GM06990 (cell line): ENCODE measurements at regions not wholly inside any gene's neighbourhood (a gene's known extent, or its start where the extent isn't known, plus 50 kb on each side); places are given as distances from the start of the nearest gene placed in this dataset.

Source experiments
- DNase-seq: peaks from one replicate; pipeline ENCODE4 v3.0.0-alpha.2; 2011; ENCODE audit not compliant: insufficient read length; ENCODE audit errors: extremely low read depth
- H3K27me3 ChIP-seq: replicated peaks from 2 replicates; pipeline ENCODE4 v1.6.0; 2011; ENCODE audit warnings: low read length; ENCODE audit not compliant: control insufficient read depth, insufficient read depth
- H3K36me3 ChIP-seq: 2 replicates; pipeline ENCODE4 v1.5.1; 2011; ENCODE audit warnings: low read length; ENCODE audit not compliant: control insufficient read depth, insufficient read depth
- H3K4me3 ChIP-seq: replicated peaks from 2 replicates; pipeline ENCODE4 v1.5.1; 2011; ENCODE audit warnings: low read depth, mild to moderate bottlenecking, control low read depth, low read length
- CTCF ChIP-seq: IDR thresholded peaks from 2 replicates; pipeline ENCODE4 v1.5.1; 2011; ENCODE audit warnings: low read length, control low read depth, mild to moderate bottlenecking, inconsistent platforms; ENCODE audit not compliant: insufficient read depth, poor library complexity, severe bottlenecking

DNA sequence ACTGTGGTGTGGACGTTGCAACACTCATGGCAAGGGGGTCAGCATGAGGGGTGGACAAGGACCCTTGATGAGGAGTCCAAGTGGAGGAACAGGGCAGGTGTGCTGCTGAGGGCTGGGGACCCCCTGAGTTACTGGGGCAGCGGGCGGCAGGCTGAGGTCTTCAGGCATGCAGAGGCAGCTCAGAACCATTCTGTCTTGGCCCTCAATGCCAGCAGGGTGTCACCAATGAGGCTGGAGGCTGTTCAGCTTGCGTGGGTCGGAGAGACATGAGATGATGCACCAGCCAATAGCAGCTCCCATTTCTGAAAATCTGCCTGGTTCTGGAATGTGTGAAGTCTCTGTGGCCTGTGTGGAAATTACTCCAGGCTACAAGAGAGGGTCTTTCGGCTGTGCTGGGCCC lies 105.4 kb downstream of the INHBB start:
- Histone ChIP-seq H3K27me3 (no peaks in the 10 kb centered on the region; the same call in 1 of the 2 replicates), H3K36me3 (no peaks in the 10 kb centered on the region), H3K4me3 (no peak overlapping the region)
- DNase-seq, result no peak
- no peak for TF ChIP-seq CTCF

GRCh38 chr2:120452131-120452530 lies 106.2 kb downstream of the INHBB start:
- no peak for TF ChIP-seq CTCF
- Histone ChIP-seq H3K27me3 (no peaks in the 10 kb centered on the region; the same call in 1 of the 2 replicates), H3K36me3 (no peaks in the 10 kb centered on the region), H3K4me3 (no peak overlapping the region)
- no peak for DNase-seq

DNA sequence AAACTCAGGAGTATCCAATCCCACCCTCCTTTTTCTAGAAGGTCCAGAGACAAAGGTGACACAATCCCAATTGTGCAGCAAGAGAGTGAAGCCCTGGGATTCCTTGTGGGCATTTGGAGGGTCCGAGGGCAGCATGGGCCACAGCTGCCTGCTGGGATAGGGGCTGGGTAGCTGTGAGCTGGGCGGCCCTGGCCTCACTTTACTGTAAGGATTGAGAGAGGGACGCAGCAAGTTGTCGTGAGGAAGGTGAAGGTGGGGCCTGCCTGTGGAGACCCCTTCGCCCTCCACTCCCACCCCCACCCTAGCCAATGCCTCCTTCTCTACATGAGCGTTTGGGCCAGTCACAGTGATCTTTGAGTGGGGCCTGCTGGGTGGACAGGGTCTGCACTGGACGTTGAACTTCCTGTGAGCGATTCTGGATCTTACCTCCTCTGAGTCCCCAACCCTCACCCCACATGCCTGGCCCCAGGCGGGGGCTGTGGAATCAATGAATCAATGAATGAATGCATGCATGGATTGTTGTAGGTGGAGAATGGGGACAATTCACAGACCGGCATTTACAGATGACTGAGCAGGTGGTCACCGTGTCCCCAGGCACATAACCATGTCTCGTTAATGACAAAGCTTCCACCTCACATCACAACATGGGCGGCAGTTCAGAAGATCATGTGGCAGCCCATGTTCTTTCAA lies 107.2 kb downstream of the INHBB start:
- no peak for TF ChIP-seq CTCF
- no peak overlapping the region for H3K4me3 ChIP-seq
- H3K27me3 ChIP-seq, result no peaks in the 10 kb centered on the region; the same call in 1 of the 2 replicates
- no peak for DNase-seq
- H3K36me3 ChIP-seq, result no peaks in the 10 kb centered on the region

GRCh38 chr2:120453635-120453998 lies 107.7 kb downstream of the INHBB start:
- no peak for TF ChIP-seq CTCF
- no peak for DNase-seq
- H3K36me3 ChIP-seq, result no peaks in the 10 kb centered on the region
- no peaks in the 10 kb centered on the region; the same call in 1 of the 2 replicates for H3K27me3 ChIP-seq
- no peak overlapping the region for H3K4me3 ChIP-seq

DNA sequence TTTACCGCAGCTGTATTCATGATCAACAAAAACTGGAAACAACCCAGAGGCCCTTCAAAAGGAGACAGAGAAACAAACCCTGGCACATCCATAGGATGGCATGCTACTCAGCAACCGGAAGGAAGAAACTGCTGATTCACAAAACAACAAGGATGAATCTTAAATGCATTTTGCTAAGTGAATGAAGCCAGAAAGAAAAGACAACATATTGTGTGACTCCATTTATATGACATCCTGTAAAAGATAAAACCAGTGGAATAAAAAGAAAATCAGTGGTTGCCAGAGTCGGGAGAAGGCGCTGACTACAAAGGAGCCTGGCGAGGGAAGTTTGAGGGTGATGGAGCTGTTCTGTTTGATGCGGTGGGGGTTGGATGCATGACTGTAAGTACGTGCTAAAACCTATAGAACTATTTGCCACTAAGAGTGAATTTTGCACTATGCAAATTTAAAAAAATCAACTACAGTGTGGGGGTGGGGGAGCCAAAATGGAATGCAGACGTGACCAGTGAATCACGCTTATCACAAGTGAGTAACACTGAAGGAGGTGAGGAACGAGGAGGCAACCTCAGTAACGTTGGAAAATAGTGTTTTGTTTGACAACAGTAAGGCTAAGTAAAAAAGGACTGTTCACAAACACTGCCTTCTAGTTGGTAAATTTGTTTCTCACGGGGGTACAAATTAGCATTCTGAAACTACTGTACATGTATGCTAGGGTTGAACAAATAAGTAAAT lies 108.9 kb downstream of the INHBB start:
- TF ChIP-seq CTCF, result no peak
- no peak for DNase-seq
- Histone ChIP-seq H3K27me3 (no peaks in the 10 kb centered on the region; the same call in 1 of the 2 replicates), H3K36me3 (no peaks in the 10 kb centered on the region), H3K4me3 (no peak overlapping the region)
